D721Med (cell line): ENCODE measurements at regions not wholly inside any gene's neighbourhood (a gene's known extent, or its start where the extent isn't known, plus 50 kb on each side); places are given as distances from the start of the nearest gene placed in this dataset.
"Not testable (repeated sequence)": the region's sequence is repeated elsewhere in the genome, so short reads cannot be mapped to it uniquely, and the experiment has no call there.

Source experiments
- DNase-seq: peaks from one replicate; pipeline ENCODE4 v3.0.0; 2011; ENCODE audit warnings: low spot score; ENCODE audit not compliant: insufficient read length
- FAIRE-seq: peaks from 2 replicates; lab custom pipeline; 2011; peaks lifted over from hg19 to GRCh38; lab: Jason Lieb, UNC
- CTCF ChIP-seq: IDR thresholded peaks from 2 replicates; pipeline ENCODE4 v1.5.1; 2012; ENCODE audit warnings: mild to moderate bottlenecking, control low read depth; ENCODE audit not compliant: insufficient read depth; ENCODE audit errors: missing control alignments

- FAIRE-seq (no peak), DNase-seq (no peak)
- no peak for TF ChIP-seq CTCF
These were observed 706.7 kb downstream of the NTRK3 start for GRCh38 chr15:87549860-87550259.

GRCh38 chr15:87549296-87549695 lies 707.2 kb downstream of the NTRK3 start:
- no peak for TF ChIP-seq CTCF
- FAIRE-seq (no peak), DNase-seq (no peak)

- not testable (repeated sequence) for DNase-seq, FAIRE-seq
These were observed 707.9 kb downstream of the NTRK3 start for GRCh38 chr15:87548590-87548989.

- FAIRE-seq: no peak
- no peak for DNase-seq
- no peak for TF ChIP-seq CTCF
These were observed 708.9 kb downstream of the NTRK3 start for GRCh38 chr15:87547470-87548181.

GRCh38 chr15:87538327-87538834 lies 718.2 kb downstream of the NTRK3 start:
- DNase-seq (no peak), FAIRE-seq (no peak)
- no peak for TF ChIP-seq CTCF

- TF ChIP-seq CTCF: no peak
- DNase-seq (no peak), FAIRE-seq (no peak)
These were observed 719.2 kb downstream of the NTRK3 start for GRCh38 chr15:87537295-87537694.

GRCh38 chr15:87533637-87534036 lies 722.9 kb downstream of the NTRK3 start:
- DNase-seq, FAIRE-seq: not testable (repeated sequence)

GRCh38 chr15:87528873-87529272 lies 727.7 kb downstream of the NTRK3 start:
- TF ChIP-seq CTCF: no peak
- no peak for DNase-seq
- FAIRE-seq: no peak
